ENCODE measurements at regions not wholly inside any gene's neighbourhood (a gene's known extent, or its start where the extent isn't known, plus 50 kb on each side); places are given as distances from the start of the nearest gene placed in this dataset.
"Not testable (repeated sequence)": the region's sequence is repeated elsewhere in the genome, so short reads cannot be mapped to it uniquely, and the experiment has no call there.

DNA sequence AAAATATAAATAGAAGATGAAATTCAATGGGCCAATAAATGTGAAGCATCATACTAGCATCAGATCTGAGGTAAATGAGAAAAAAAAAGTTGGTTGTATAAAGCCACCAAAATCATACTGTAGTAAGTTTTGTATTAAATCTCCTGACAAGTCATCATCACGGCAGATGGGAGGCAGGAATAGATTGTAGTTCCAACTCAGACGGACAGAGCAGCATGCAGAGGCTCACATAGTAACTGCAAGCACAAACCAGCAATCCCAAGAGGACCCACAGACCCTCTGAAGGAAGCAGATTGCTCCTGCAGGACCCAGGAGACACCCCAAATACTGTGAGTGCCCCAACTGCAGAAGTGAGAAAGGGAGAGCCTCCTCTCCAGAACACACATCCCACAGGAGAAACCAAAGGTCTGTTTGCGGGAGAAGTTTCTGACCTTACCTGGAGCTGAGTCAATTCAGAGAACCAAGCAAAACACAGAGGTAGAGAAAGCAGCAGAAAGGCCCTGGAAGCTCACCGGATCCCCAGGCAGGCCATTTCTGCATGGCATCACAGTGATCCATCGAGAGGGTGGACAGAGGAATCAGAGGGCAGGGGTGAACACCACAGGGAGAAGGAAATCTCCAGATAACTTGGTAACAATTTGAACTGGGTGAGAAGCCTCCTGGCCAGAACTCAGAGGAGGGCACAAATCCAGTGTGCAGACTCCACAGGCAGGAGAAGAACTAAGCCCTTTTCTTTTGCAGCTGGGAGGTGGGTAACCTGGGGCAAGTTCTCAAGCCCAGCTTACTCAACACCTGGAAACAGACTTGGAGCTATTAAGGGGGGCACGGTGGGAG, 141.6 kb upstream of the ARHGEF26 start:
- DNase-seq (ENCODE audit: low read depth), result no peak
- TF ChIP-seq, protein P1, sequence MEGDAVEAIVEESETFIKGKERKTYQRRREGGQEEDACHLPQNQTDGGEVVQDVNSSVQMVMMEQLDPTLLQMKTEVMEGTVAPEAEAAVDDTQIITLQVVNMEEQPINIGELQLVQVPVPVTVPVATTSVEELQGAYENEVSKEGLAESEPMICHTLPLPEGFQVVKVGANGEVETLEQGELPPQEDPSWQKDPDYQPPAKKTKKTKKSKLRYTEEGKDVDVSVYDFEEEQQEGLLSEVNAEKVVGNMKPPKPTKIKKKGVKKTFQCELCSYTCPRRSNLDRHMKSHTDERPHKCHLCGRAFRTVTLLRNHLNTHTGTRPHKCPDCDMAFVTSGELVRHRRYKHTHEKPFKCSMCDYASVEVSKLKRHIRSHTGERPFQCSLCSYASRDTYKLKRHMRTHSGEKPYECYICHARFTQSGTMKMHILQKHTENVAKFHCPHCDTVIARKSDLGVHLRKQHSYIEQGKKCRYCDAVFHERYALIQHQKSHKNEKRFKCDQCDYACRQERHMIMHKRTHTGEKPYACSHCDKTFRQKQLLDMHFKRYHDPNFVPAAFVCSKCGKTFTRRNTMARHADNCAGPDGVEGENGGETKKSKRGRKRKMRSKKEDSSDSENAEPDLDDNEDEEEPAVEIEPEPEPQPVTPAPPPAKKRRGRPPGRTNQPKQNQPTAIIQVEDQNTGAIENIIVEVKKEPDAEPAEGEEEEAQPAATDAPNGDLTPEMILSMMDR (IDR thresholded peaks at IDR 0.05; ENCODE audit: low read depth, low read length, missing control alignments), result no peak
- H3K4me3 ChIP-seq (ENCODE audit: low read depth, low read length), result no peak overlapping the region

DNA sequence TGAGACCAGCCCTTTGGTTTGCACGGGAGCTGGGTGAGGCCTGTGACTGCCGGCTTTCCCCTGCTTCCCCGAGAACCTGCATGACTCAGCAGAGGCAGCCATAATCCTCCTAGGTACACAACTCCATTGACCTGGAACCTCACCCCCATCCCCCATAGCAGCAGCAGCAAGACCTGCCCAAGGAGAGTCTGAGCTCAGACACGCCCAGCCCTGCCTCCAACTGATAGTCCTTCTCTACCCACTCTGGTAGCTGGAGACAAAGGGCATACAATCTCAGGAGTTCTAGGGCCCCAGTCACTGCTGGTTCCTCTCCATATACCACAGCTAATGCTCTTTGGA, 141.0 kb upstream of the ARHGEF26 start:
- no peak overlapping the region for H3K4me3 ChIP-seq (ENCODE audit: low read depth, low read length)
- no peak for DNase-seq (ENCODE audit: low read depth)
- TF ChIP-seq, protein P1 (IDR thresholded peaks at IDR 0.05; ENCODE audit: low read depth, low read length, missing control alignments), result no peak

DNA sequence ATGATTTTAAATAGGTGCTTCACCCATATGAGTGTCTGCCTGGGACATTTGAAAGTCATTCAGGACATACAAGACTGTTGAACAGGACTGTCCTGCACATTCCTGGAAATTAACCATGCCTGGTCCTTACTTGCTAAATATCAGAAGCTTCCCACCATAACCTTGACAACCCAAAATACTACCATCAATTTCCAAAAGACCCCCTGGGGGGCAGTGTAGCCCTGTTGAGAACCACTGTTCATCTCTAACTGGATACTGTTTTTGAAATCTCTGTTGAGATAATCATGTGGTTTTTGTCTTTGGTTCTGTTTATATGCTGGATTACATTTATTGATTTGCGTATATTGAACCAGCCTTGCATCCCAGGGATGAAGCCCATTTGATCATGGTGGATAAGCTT, 123.8 kb upstream of the ARHGEF26 start:
- DNase-seq (ENCODE audit: low read depth), result not testable (repeated sequence)

DNA sequence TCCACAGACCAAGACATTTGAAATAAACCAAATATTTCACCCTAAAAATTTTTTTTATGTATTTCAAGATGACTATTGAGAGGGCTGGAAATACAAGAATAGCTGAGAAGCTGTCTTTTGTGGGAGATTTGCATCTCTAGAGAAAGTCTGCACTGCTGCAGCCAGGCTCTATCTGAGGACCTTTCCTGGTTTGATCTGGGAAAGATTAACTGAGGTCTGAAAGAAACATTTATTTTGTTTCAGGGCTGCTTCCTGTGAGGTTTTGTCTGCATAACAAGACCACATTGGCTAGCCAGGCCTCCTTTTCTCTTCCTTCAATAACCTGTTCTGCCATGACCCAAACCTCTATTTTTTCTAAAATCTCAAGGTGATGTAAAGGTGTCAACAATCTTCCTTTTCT, 117.5 kb upstream of the ARHGEF26 start:
- TF ChIP-seq, protein P1 (IDR thresholded peaks at IDR 0.05; ENCODE audit: low read depth, low read length, missing control alignments), result no peak
- DNase-seq (ENCODE audit: low read depth), result no peak
- H3K4me3 ChIP-seq (ENCODE audit: low read depth, low read length), result no peak overlapping the region

More for the DNA sequence above, 123.8 kb upstream of the ARHGEF26 start:
- not testable (repeated sequence) for H3K4me3 ChIP-seq (ENCODE audit: low read depth, low read length)

DNA sequence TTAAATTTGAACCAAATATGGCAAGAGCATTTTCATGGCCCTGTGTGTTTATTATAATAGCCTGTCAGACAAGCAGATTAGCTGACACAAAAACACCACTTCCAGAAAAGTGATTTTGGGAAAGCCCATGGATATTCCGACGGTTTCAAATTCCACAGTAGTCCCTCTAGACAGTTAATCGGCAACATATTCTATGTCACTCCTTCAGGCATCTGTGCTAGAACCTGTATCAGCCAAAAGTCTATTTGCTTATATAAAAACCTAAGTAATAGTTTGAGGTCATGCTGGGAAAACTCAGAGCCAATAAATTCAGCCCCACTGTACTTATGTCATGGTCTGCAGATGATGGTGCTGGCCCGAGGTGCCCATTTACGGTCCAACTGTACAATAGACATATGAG, 110.2 kb upstream of the ARHGEF26 start:
- H3K4me3 ChIP-seq (ENCODE audit: low read depth, low read length), result no peak overlapping the region
- no peak for DNase-seq (ENCODE audit: low read depth)
- TF ChIP-seq, protein P1 (IDR thresholded peaks at IDR 0.05; ENCODE audit: low read depth, low read length, missing control alignments), result no peak

DNA sequence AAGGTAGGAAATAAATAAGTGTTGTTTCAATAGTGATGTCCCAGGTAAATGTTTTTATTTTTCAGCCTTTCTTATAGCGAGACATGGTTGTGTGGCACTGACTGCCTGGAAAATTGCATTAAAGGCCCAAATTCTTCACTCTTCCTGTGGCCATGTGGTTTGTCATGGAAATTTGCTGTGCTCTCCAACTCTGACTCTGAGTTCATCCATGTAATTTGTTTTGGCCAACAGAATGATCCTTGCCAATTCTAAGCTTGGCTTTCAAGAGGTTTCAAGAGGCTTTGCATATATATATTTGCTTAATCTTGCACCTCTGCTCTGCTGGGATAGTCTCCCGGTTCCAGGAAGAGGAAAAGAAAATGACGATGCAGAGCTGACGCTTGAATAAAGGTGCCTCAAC, 107.5 kb upstream of the ARHGEF26 start:
- TF ChIP-seq, protein P1 (IDR thresholded peaks at IDR 0.05; ENCODE audit: low read depth, low read length, missing control alignments), result no peak
- H3K4me3 ChIP-seq (ENCODE audit: low read depth, low read length), result no peak overlapping the region

DNA sequence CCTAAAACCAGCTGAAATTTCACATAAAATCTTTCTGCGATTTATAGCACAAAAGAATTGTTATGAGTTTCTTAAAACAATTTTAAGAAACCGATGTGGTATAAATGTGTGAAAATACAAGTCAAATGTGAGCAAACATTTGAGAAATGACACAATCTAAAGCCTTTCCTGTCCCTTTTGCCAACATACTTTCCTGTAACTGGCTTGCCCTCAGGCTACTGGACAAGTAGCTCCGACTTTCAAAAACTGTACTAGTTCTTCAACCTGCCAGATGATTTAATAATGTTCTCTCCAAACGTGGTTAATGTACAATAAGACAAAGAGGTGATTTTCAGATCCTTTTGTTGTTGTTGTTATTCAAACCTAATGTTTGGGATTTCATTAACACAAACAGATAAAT, 105.9 kb upstream of the ARHGEF26 start:
- TF ChIP-seq, protein P1 (IDR thresholded peaks at IDR 0.05; ENCODE audit: low read depth, low read length, missing control alignments), result no peak
- DNase-seq (ENCODE audit: low read depth), result no peak
- no peak overlapping the region for H3K4me3 ChIP-seq (ENCODE audit: low read depth, low read length)

More for the DNA sequence above, 107.5 kb upstream of the ARHGEF26 start:
- no peak for DNase-seq (ENCODE audit: low read depth)
